UCSD-AML1 (cell line): ENCODE measurements at regions not wholly inside any gene's neighbourhood (a gene's known extent, or its start where the extent isn't known, plus 50 kb on each side); places are given as distances from the start of the nearest gene placed in this dataset.
"Not testable (repeated sequence)": the region's sequence is repeated elsewhere in the genome, so short reads cannot be mapped to it uniquely, and the experiment has no call there.

ENCODE experiments used
- DNase-seq: peaks from one replicate; lab custom pipeline; 2025; ENCODE audit not compliant: unreplicated experiment; lab: John Stamatoyannopoulos, UW

- no peak for DNase-seq
Measured at GRCh38 chr12:46670636-46671035, 155.2 kb downstream of the SLC38A4 start.

GRCh38 chr12:46669720-46670119 lies 156.1 kb downstream of the SLC38A4 start:
- no peak for DNase-seq

- DNase-seq: no peak
Measured at GRCh38 chr12:46667551-46667950, 158.2 kb downstream of the SLC38A4 start.

- DNase-seq: no peak
Measured at GRCh38 chr12:46664761-46665287, 161.0 kb downstream of the SLC38A4 start.

- no peak for DNase-seq
Measured at GRCh38 chr12:46663318-46663717, 162.5 kb downstream of the SLC38A4 start.

- DNase-seq: no peak
Measured at GRCh38 chr12:46661110-46661845, 164.5 kb downstream of the SLC38A4 start.

- DNase-seq: no peak
Measured at GRCh38 chr12:46660719-46661109, 165.1 kb downstream of the SLC38A4 start.

- DNase-seq: no peak
Measured at GRCh38 chr12:46660276-46660675, 165.5 kb downstream of the SLC38A4 start.

- no peak for DNase-seq
Measured at GRCh38 chr12:46659824-46660223, 166.0 kb downstream of the SLC38A4 start.

- no peak for DNase-seq
Measured at GRCh38 chr12:46659032-46659650, 166.7 kb downstream of the SLC38A4 start.

- DNase-seq: no peak
Measured at GRCh38 chr12:46657453-46658411, 168.1 kb downstream of the SLC38A4 start.

GRCh38 chr12:46655984-46656383 lies 169.8 kb downstream of the SLC38A4 start:
- not testable (repeated sequence) for DNase-seq

- DNase-seq: no peak
Measured at GRCh38 chr12:46653311-46653710, 172.5 kb downstream of the SLC38A4 start.

GRCh38 chr12:46652692-46653091 lies 173.1 kb downstream of the SLC38A4 start:
- no peak for DNase-seq

- DNase-seq: no peak
Measured at GRCh38 chr12:46650688-46651087, 175.1 kb downstream of the SLC38A4 start.

GRCh38 chr12:46649433-46649832 lies 176.4 kb downstream of the SLC38A4 start:
- no peak for DNase-seq

- no peak for DNase-seq
Measured at GRCh38 chr12:46647034-46647433, 178.8 kb downstream of the SLC38A4 start.

GRCh38 chr12:46641649-46642048 lies 184.1 kb downstream of the SLC38A4 start:
- DNase-seq: not testable (repeated sequence)

- DNase-seq: no peak
Measured at GRCh38 chr12:46635818-46636217, 190.0 kb downstream of the SLC38A4 start.

GRCh38 chr12:46629331-46630229 lies 196.2 kb downstream of the SLC38A4 start:
- no peak for DNase-seq
